ENCODE measurements at regions not wholly inside any gene's neighbourhood (a gene's known extent, or its start where the extent isn't known, plus 50 kb on each side); places are given as distances from the start of the nearest gene placed in this dataset.

DNA sequence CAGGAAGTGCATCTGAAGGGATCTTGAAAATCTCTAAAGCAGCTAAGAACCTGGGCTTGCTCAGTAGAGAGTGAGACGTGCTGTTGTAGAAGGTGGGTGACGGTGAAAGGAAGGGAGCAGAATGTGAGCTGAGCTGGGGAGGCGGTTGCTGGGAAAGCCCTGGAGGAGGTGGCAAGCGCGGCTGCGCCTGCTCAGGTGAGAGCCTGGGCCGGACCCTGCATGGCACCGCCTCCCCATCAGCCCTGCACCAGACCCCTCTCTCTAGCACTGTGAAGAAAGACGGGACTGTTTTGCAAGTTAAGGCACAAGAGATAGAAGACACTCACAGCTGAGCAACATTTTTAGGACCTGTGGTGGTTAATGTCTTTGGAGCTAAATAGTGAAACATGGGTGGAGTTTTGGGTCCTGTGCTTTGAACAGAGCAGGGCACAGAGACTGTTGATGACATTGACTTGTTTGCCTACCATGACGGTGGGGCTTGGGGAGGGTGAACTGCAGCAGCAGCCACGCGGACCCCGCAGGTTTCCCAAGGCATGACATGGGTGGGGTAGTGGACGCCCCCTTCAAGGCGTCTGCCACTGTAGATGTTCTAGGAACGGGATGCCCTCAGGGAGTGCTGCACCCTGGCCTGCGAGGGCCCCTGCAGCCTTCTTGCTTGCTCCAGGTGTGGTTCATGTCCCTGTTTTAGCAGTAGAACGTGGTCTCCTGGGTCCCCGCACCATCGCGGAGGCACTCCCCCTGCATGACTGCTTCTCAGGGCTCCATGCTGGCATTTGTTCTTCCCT, 245.3 kb downstream of the TSN start:
- ATAC-seq (no peak), DNase-seq (no peak)
- Histone ChIP-seq H3K9me3 (no peaks in the 10 kb centered on the region), H3K27me3 (no peaks in the 10 kb centered on the region), H3K4me3 (no peak overlapping the region), H3K36me3 (replicated peaks in 1 of 2; ENCODE audit: insufficient read depth in 1 of 2, low read depth in 2 of 2) (no peaks in the 10 kb centered on the region), H3K27ac (no peak overlapping the region), H3K4me1 (no peaks in the 10 kb centered on the region)
- intact Hi-C loops (cut with DNase I), result no loop called here
- TF ChIP-seq POLR2A (IDR thresholded peaks at IDR 0.05), result no peak
- TF ChIP-seq, protein P1, sequence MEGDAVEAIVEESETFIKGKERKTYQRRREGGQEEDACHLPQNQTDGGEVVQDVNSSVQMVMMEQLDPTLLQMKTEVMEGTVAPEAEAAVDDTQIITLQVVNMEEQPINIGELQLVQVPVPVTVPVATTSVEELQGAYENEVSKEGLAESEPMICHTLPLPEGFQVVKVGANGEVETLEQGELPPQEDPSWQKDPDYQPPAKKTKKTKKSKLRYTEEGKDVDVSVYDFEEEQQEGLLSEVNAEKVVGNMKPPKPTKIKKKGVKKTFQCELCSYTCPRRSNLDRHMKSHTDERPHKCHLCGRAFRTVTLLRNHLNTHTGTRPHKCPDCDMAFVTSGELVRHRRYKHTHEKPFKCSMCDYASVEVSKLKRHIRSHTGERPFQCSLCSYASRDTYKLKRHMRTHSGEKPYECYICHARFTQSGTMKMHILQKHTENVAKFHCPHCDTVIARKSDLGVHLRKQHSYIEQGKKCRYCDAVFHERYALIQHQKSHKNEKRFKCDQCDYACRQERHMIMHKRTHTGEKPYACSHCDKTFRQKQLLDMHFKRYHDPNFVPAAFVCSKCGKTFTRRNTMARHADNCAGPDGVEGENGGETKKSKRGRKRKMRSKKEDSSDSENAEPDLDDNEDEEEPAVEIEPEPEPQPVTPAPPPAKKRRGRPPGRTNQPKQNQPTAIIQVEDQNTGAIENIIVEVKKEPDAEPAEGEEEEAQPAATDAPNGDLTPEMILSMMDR (IDR thresholded peaks at IDR 0.05), result no peak
- WGBS, 2 donors, result 86 to 89% methylated on average over 21 of the region's 21 CpGs

DNA sequence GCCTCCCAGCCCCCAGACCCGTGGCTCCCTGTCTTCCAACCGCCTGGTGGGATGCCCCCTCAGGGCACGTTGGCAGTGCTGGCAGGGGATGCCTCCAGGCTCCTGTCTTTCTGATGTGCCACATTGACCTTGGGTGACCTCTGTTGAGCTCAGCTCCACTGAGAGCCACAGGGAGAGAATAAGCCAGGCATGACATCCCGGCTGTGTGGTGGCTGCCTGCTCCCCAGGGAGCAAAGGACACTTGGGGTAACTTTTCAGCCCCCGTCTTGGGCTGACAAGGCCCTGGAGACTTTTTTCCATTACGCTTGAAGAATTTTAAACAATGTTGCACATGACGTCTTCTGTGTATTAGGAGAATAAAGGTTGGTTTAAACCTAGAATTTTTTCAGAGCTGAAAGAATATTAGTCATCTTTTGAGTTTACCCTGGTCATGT, 246.0 kb downstream of the TSN start:
- DNase-seq (no peak), ATAC-seq (no peak)
- H3K27me3 ChIP-seq, result no peaks in the 10 kb centered on the region
- 78 to 86% methylated on average over 5 to 7 of the region's 7 CpGs for WGBS, 2 donors
- H3K4me1 ChIP-seq, result no peaks in the 10 kb centered on the region
- TF ChIP-seq, protein P1 (IDR thresholded peaks at IDR 0.05), result no peak
- TF ChIP-seq POLR2A (IDR thresholded peaks at IDR 0.05), result no peak
- no peak overlapping the region for H3K4me3 ChIP-seq
- H3K9me3 ChIP-seq, result no peaks in the 10 kb centered on the region
- intact Hi-C loops (cut with DNase I), result no loop called here
- no peaks in the 10 kb centered on the region for H3K36me3 ChIP-seq (replicated peaks in 1 of 2; ENCODE audit: insufficient read depth in 1 of 2, low read depth in 2 of 2)
- H3K27ac ChIP-seq, result no peak overlapping the region

DNA sequence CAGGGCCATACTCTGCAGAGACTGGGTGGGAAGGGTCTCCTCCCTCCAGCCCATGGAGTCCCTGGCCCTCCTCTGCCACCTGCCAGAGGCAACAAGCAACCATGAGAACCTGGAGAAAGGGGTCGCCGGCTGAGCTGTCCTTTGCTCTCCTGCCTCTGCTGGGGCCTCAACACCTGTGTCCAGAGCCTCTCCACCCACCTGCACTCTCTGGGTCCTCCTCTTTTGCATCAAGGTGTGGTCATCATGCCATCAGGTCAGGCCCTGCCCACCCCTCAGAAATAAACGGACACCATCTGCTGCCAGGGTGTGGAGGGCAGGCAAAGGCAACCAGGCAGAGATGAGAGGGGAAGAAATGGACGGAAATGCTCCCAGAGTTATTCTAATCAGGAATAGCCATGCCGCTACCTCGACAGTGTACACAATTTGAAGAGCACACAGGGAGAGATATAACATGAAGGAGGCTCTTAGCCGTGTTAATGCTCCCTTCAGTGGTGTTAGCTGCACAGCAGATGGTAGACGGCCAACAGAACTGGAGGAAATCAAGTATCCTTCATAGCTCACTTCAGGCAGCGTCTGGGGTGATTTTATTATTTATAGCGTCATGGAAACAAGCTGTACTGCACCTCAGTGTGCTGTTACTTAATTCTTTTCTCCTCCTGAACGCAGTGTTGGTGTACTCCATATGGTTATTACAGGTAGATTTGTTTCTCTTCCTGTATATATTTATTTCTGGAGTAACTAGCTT, 247.9 kb downstream of the TSN start:
- intact Hi-C loops (cut with DNase I), result no loop called here
- DNase-seq (no peak), ATAC-seq (no peak)
- Histone ChIP-seq H3K4me3 (no peak overlapping the region), H3K4me1 (no peaks in the 10 kb centered on the region), H3K36me3 (replicated peaks in 1 of 2; ENCODE audit: insufficient read depth in 1 of 2, low read depth in 2 of 2) (no peaks in the 10 kb centered on the region), H3K9me3 (no peaks in the 10 kb centered on the region), H3K27me3 (no peaks in the 10 kb centered on the region), H3K27ac (no peak overlapping the region)
- WGBS, 2 donors, result 69% methylated on average over 11 of the region's 11 CpGs
- no peak for TF ChIP-seq POLR2A (IDR thresholded peaks at IDR 0.05)
- TF ChIP-seq, protein P1 (IDR thresholded peaks at IDR 0.05), result no peak

DNA sequence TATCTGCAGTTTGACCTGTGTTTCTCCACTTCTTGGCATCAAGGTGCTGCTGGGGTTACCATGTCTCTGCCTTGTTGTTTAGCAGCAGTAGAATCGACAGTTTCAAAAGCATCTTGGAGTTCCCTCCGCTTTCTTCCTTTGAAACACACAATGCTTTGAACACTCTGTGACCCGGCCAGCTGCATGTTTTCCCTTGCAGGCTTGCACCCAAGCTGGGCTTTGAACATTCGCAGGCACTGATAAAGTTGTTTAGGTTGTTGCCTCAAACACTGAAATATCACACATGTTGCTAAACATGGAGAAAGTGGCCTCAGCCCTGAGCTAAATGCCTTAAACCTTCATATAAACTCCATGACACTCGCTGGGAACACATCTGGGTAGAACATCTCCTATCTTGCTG, 251.7 kb downstream of the TSN start:
- 42 to 48% methylated on average over 5 of the region's 5 CpGs for WGBS, 2 donors
- Histone ChIP-seq H3K36me3 (replicated peaks in 1 of 2; ENCODE audit: insufficient read depth in 1 of 2, low read depth in 2 of 2) (no peaks in the 10 kb centered on the region), H3K27me3 (no peaks in the 10 kb centered on the region), H3K4me1 (no peaks in the 10 kb centered on the region), H3K9me3 (no peaks in the 10 kb centered on the region), H3K4me3 (no peak overlapping the region), H3K27ac (no peak overlapping the region)
- DNase-seq (peak in 1 of 4 donors; percentile 16), ATAC-seq (no peak)
- intact Hi-C loops (cut with DNase I), result no loop called here
- TF ChIP-seq, protein P1 (IDR thresholded peaks at IDR 0.05), result no peak
- TF ChIP-seq POLR2A (IDR thresholded peaks at IDR 0.05), result no peak

Measured in body of pancreas (tissue), 4 donors.